Fibroblast of skin of back (primary cell): ENCODE measurements at regions not wholly inside any gene's neighbourhood (a gene's known extent, or its start where the extent isn't known, plus 50 kb on each side); places are given as distances from the start of the nearest gene placed in this dataset.

Source experiments
- DNase-seq: peaks from one replicate; pipeline ENCODE4 v3.0.0-alpha.2; 2013

DNA sequence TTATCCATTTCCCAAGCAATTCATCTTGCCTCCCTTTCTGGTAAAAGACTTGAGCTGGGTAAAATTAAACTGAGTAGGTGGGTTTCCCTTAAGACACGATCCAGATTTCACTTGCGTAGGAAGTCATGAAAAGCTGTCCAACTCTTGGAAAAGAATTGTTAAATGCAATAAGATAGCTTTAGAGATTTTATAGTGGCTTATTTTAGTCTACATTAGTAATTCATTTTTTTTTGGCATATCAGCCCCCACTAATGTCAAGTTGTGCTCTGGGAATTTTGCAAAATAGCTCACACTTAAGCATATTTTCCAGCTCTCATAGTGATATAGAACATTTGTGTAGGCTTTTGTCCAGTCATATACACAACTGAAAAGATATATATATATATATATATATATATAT lies 344.7 kb upstream of the FIGN start:
- DNase-seq: no peak

DNA sequence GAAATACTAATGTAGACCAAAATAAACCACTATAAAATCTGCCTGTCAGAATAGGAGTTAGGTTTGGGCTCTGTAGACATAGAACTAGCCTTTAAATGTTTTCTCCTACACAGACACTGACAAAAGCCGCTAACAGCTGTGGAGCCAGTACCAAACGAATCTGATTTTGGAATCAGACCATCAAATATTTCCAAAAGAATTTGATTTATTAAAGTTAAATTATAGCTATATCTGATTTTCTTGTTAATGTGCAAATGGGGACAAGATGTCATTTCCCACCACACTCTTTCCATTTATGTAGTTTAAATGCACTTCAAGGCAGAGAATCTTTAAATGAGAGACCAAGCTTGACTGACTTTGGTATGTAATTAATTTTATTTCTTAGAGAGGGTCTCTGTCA lies 343.4 kb upstream of the FIGN start:
- no peak for DNase-seq

DNA sequence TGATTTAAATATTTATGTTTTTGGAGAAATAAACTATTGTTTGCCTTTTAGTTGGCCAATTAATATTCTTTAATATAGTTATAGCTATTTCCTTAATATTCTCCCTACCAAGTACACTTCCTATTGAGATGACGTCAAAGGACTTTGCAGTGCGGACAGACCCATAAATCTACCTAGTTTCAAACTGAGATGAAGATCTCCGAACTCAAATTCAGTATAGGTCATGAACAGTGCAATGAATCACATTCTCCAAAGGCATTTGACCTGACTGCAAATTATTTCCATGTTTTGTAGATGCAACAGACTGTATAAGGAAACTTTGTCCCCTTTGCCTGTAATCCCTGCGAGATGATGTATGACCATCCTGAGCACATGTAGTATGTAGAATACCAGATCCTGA lies 342.6 kb upstream of the FIGN start:
- DNase-seq: no peak

DNA sequence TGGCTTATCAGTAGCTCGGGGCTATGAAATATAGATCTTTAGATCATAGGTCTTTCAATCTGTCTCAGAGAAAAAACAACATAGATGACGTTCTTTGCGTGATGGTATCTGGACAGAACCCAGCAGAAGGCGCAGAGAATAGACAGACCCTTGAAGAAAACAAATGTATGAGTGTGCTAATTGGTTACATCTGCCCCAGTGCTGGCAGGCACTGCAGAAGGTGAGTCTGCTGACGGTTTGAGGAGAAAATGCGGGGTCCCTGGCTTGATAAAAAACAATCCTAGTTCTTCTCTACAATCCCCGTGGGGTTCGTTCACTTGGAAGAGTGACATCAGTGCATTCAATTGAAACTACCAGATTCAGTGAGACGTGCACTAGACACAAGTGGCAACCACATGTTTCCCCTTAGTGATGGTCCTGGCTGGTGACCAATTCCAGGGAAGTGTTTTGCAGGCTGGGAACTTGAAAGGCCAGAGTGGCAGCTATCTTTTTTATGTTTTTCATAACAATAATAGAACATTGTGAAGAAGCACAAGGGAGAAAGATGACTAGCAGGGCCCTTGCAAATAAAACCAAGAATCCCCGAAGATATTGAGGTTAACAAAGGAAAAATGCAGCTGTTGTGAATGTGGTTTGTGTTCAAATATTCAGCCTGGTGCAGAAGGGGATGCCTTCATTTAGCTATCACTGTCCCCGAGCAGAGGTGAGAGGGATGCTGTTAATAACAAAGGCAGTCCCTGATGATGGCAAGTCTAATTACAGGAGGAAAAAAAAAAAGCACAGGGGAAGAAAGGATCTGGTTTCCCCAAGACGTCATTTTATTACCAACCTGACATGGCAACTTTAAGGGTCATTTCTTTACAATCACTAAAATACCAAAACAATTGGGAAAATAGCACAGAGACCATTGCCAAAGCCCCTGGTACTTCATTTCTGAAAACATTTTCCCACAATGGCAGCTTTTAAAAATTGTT lies 337.6 kb upstream of the FIGN start:
- DNase-seq: peak; percentile 17

DNA sequence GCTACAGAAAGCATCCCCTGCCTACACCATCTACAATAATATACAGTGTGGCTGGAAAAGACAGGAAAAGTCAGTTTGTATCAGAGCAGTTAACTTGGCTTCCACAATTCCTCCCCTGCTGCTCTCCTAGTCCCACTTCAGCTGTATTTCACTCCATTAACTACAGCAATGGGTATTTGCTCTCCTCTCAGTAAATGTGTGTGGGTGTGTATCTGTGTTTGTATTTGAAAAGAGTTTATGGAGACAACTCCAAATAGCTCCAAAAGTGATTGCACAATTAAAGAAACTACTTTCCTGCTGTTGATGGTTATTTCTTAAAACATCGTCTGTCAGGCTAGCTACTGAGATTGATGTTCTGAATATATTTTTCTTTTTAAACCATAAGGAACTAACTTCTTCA lies 333.7 kb upstream of the FIGN start:
- no peak for DNase-seq

DNA sequence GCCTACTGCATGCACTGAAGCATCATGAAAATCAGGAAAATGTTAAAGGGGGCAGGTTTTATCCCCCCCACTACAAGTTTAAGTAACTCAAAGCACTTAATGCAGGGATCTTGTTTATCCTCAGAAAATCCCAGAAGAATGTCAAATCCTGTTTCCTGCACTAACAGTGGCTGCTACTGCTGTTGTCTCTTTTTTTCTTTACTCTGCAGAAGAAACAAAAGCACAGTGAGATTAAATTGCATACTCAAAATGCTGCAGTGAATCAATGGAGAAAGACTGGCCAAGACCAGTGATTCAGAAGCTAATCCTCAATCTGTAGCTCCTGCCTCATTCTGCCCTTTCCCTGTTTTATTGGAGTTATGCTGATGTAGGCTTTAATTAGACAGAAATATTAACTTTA lies 332.3 kb upstream of the FIGN start:
- no peak for DNase-seq

DNA sequence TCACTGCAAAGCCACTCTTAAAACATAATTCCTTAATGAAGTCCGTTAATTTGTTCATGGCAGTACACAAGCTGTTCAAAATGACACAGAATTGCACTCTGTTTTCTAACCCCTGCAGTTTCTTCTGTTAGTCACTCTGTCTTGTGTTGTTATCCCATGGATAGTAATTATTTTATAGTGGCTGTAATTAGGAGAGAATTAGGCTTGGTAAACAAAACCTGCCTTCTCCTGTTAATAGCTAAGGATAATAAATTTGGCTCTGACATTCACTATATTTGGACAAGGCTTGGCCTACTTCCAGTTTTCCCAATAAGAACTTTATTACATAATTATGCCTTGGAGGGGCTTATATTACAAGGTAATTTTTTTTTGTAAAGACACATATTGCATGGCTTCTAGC lies 330.3 kb upstream of the FIGN start:
- no peak for DNase-seq

DNA sequence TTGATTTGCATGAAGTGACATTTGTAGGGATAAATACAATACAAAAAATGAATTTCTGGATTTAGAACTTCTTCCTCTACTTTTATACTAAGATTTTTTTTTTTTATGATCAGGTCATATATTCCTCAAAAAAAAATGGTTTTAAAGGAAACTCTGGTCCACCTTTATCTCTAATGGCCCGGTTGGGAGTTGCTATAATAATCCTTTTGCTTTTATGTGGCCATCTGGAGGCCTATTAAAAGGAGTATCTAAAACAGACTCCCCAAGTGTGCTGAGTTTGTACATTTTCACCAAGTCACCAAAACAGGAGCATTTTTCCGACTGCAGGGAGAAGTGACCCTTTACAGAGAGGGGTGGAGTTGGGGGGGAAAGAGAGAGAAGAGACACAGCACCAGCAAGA lies 329.2 kb upstream of the FIGN start:
- no peak for DNase-seq

DNA sequence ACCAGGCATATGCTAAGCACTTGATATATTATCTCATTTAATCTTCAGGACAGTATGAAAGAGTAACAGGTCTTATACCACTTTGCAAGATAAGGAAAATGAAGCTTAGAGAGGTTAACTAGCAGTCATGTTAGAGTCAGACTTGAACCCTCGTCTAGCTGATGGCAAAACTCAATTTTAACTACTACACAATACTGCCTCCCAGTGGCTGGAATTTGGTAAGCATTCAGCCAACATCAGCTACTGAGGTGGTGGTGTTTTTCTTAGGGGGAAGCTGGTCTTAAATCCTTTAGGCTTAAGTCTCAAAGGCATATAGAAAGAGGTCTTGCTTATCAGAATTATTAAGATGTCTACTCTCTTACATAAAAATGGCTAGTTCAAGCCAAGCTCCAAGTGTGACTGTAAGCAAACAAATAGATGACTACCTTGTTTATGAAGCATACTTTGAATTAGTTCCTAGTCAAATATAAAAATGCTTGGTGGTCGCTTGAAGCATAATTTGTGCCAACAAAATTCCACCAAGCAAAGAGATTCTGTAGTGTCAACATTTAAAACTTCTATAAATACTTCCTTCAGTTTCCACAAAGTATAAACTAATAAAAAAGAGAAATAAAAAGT lies 325.4 kb upstream of the FIGN start:
- DNase-seq: peak; percentile 40

DNA sequence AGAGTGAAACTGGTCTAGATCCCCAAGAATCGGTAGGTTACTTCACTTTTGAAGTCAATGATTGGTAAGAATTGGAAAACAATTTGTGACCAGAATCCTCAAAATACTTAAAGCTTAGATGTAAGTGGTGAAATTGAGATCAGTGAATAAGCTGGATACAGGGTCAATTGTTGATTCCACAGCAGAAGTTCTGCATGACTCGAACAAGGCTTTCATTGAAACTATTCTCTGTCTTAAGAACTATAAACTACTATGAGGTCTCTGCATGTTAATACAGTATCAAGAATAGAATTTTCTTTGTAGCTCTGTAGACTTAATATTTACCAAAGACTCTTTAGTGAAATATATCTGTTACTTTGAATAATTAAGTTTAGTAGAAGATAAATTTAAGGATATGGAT lies 324.2 kb upstream of the FIGN start:
- no peak for DNase-seq

DNA sequence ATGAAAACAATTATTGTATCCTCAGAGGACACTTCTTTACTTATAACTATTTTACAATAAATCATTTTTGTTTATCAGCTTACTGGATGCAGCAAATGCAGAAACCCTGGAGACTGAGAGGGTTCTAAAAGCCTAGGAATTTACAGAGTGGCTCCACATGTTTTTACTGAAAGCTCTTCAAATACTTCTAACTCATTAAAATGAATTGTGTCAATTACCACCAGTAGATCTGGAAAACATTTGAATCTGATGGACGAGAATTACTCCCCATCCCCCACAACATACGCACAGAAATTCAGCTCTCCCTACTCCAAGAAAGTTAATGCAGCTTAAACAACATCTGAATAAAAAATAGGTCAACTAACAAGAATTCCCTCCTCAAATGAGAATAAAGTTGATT lies 319.8 kb upstream of the FIGN start:
- no peak for DNase-seq

DNA sequence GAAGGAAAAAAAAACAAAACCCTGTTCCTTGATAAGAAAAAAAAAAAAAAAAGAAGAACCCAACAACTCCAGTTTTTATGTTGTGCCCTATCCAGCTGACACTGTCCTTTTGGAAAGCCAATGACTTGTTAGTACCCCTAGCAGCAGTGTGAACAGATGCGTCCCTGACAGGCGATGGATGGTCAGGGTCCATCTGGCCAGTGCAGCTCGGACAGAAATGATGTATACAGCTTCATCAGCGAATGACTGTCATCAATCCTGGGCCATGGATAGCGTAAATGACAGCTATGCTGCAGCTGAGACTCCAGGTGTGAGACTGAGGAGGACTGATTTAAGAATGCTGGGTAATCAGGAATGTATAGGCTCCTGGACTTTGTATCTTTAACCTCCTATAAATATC lies 318.8 kb upstream of the FIGN start:
- DNase-seq: no peak

DNA sequence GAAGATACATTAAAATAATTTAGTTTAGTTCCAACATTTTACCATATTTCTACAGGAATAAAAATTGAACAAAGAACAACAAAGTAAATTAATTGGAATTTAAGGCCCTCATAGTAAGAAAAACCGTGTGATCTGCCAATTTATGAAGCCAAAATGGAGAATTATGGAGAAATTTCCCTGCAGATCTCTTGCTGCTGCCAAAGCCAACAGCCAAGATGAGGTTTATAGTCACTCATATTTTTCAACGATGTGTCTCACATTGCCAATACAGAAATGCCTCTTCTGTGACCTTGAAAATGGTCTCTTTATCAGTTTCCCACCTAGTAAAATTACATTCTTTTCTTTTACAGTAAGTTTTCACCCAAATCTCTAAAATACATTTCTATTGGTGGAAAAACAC lies 317.2 kb upstream of the FIGN start:
- no peak for DNase-seq

DNA sequence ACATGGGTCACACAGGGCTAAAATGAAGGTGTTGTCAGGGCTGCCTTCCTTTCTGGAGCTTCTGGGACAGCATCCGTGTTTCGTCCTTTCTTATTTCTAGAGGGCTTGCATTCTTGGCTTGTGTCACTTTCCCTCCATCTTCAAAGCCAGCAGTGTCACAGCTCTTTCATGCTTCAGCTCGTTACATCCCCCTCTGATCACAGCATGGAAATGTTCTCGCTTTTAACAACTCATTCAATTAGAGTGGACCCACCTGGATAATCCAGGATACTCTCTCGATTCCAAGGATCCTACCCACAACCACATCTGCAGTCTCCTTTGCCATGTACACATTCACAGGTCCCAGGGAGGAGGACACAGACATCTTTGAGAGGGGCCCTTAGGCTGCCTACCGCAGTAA lies 316.2 kb upstream of the FIGN start:
- DNase-seq: no peak

DNA sequence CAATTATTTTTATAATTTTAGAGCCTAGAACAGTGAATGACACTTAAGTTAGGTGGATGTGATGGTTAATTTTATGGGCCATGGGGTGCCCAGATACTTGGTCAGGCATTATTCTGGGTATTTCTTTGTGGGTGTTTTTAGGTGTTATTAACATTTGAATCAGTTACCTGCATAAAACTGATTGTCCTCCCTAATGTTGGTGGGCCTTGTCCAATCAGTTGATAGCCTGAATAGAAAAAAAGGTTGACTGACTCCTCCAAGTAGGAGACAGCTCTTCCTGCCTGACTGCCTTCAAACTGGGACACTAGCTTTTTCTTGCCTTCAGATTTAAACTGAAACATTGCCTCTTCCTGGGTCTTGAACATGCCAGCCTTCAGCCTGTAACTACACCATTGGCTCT lies 312.9 kb upstream of the FIGN start:
- no peak for DNase-seq

DNA sequence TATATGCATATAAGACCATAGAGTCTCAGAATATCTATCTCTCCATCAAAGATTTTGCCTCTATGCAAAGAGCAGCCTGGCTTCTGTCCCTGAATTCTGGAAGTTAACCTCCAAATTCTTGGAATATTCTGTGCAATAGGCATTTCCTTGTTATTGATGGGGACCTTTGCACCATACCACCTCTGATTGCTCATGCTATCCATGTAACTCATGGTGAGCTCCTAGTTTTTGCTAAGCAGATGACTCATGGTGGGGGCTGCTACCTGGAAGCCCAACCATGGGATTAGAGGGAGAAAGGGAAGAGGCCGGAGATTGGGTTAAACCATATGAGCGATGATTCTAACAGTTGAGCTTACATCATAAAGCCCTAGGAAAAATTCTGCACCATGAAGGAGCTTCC lies 310.2 kb upstream of the FIGN start:
- peak; percentile 9 for DNase-seq

DNA sequence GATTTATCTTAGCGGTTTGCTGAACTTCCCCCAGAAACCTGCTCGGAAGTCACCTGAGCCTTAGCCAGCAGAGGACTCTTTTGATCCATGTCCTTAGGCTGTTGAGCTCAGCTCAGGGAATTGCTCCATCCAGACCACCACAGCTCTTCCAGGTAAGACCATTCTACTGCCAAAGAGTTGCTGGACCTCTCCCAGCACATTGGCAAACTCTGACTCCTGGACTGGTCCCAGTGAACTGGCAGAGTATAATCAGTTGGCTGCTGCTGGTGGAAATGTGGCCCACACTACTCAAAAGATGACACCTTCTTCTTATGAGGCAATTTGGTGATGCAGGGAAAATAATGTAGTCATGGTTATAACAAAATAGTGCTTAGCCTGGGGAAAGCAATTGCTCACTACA lies 308.8 kb upstream of the FIGN start:
- DNase-seq: no peak

DNA sequence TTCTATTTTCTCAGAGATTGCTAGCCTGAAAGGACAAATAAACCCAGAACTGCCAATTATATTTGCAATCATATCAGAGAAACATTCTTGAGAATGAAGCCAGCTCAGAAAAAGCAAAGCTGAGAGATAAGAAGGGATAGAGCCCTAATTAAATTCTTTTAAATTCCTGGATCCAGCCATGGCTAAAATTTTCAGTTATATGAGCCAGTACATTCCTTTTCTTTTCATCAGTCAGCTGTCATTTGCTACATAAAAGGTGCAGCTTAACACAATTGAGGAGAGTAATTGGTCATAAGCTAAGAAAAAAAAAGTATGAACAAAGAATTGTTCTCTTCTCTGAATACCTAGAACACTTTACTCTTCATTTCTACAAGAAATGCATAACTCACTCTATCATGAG lies 303.5 kb upstream of the FIGN start:
- DNase-seq: no peak

DNA sequence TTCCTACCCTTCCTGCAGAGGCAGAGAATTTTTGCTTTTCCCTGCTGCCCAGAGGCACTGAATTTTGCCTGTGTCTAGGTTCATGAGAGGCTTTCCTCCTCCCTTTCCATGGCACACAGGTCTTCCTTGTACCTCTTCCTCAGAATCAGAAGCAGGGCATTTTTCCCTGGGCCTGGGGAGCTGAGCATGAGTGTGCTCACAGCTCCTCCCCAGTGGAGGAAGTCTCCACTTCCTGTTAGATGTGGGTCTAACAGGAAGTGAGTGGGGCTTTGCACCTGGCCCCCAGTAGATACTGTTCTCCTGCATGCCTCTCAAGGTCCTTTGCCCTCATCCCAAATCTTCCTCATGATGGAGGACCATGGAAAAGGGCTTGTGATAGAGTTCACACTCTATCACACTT lies 297.2 kb upstream of the FIGN start:
- no peak for DNase-seq

DNA sequence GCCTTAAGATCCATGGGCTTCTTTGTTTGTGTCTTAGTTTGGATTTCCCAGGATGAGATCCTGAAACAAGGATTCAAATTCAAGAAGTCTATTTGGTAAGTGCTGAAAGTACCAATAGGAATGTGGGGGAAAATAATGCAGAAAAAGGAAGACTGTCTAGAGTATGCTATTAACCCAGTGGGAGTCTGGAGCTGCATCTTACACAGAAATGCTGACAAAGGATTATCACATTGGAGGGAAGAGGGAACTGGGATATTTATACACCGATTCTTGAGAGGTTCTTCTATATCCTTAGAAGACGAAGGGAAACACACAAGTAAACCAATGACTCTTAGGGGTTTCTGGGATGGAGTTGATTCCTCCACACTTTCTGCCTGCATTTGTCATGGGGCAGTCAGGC lies 294.8 kb upstream of the FIGN start:
- no peak for DNase-seq

DNA sequence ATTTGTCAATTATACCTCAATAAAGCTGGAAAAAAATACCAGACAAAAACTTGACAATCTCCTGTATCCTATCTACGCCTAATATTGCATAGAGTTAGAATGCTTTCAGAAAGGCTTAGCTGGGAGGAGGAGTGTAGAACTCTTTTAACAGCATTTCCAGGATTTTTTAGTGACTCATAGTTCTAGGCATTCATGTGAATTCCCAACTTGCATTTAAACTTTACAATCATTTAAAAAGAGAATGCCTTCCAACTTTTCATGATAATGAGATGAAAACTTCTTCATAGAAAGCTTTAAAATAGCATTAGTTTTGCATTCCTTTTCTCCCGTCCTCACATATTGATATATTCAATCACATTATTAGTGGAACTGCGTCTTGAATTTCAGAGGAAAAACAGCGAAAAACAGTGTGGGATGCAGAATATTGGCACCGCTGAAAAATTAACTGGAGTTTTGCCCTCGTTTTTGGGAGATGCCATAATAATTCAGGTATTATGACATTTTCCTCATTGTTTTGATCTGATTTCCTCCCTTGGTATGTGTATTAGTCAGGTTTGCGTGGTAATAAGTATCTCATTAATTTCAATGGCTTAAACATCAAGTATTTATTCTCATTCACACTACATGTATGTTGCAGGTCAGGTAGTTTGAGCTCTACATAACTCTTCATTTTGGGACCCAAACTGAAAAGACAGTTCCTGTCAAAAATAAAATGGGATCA lies 293.2 kb upstream of the FIGN start:
- peak; percentile 64 for DNase-seq

DNA sequence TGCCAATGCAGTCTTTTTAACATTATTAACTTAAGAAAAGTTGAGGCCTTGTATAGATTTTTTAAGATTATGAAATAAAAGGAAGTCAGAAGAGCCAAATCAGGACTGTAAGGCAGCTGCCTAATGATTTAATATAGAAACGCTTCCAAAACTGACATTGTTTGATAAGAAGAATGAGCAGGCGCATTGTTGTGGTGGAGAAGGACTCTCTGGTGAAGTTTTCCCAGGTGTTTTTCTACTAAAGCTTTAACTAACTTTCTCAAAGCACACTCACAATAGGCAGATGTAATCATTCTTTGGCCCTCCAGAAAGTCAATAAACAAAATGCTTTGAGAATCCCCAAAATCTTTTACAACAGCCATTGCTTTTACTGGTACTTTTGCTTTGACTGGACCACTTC lies 288.6 kb upstream of the FIGN start:
- DNase-seq: no peak

DNA sequence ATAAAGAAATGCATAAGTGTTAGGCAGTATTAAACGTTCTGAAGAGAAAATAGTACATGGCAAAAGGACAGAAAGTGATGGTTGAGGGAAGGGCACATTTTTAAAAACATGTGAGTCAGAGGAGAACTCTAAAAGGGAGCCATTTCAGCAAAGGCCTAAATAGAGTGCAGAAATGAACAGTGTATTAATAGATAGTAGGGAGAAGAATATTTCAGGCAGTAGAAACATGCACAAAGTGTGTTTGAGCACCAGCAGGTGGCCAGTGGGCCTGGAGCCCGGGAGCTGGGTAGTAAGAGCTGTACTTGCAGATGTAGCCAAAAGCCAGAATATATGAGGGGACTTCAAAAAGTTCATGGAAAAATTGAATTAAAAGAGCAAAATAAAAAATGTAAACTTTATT lies 288.1 kb upstream of the FIGN start:
- DNase-seq: peak; percentile 16
